ENCODE measurements at regions not wholly inside any gene's neighbourhood (a gene's known extent, or its start where the extent isn't known, plus 50 kb on each side); places are given as distances from the start of the nearest gene placed in this dataset.
"Not testable (repeated sequence)": the region's sequence is repeated elsewhere in the genome, so short reads cannot be mapped to it uniquely, and the experiment has no call there.

DNA sequence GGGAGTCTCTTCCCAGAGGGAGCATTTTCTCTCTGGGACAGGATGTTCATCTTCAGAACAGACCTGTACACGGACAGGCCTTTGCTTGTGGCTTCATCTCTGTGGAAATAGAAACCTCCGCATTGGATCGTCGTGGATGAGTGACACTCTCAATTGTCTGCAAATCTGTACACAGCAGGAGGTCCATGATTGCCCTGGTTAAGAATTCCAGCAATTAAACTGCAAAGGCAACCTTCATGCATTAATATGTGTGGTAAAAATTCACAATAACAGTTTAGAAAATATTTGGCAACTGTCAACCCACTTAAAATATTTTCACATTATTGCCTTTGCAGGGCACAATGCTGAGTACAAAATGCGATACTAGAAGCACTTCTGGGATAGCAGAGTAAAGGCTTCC lies 149.8 kb upstream of the SFSWAP start:
- no peak for FAIRE-seq
- H3K4me1 ChIP-seq (ENCODE audit: control insufficient read depth, extremely low read depth, insufficient read depth, low read length) = peaks cover 3% of the 10 kb centered on the region
- no peaks in the 10 kb centered on the region for H3K79me2 ChIP-seq (ENCODE audit: control insufficient read depth, insufficient read depth, low read length)
- no peak overlapping the region for H3K4me3 ChIP-seq (ENCODE audit: control insufficient read depth in 2 of 3, extremely low read depth in 1 of 3, insufficient read depth in 2 of 3, low read depth in 1 of 3, low read length in 3 of 3)
- no peak overlapping the region for H3K27ac ChIP-seq (ENCODE audit: control insufficient read depth, insufficient read depth, low read length)
- H3K9me1 ChIP-seq (ENCODE audit: control insufficient read depth, extremely low read depth, insufficient read depth, low read length) = no peaks in the 10 kb centered on the region
- no peak for DNase-seq (ENCODE audit: low read depth, low spot score)
- no peaks in the 10 kb centered on the region for H3K9me3 ChIP-seq (ENCODE audit: control insufficient read depth, low read depth, low read length)
- TF ChIP-seq, protein P1, sequence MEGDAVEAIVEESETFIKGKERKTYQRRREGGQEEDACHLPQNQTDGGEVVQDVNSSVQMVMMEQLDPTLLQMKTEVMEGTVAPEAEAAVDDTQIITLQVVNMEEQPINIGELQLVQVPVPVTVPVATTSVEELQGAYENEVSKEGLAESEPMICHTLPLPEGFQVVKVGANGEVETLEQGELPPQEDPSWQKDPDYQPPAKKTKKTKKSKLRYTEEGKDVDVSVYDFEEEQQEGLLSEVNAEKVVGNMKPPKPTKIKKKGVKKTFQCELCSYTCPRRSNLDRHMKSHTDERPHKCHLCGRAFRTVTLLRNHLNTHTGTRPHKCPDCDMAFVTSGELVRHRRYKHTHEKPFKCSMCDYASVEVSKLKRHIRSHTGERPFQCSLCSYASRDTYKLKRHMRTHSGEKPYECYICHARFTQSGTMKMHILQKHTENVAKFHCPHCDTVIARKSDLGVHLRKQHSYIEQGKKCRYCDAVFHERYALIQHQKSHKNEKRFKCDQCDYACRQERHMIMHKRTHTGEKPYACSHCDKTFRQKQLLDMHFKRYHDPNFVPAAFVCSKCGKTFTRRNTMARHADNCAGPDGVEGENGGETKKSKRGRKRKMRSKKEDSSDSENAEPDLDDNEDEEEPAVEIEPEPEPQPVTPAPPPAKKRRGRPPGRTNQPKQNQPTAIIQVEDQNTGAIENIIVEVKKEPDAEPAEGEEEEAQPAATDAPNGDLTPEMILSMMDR (optimal IDR thresholded peaks at IDR 0.05 in 1 of 3, IDR thresholded peaks at IDR 0.05 in 1 of 3, conservative IDR thresholded peaks at IDR 0.05 in 1 of 3; ENCODE audit: extremely low read depth in 1 of 3, insufficient read depth in 2 of 3, low read length in 3 of 3) = no peak
- TF ChIP-seq EZH2 (IDR thresholded peaks at IDR 0.05; ENCODE audit: low read length) = no peak
- no peak overlapping the region for H2AFZ ChIP-seq (ENCODE audit: control insufficient read depth, low read length)
- dilution Hi-C loops (cut with MboI; ENCODE audit: extremely low pct_ligation_motif_present, low sequenced_read_pairs) = no loop called here
- no peaks in the 10 kb centered on the region for H3K36me3 ChIP-seq (ENCODE audit: control insufficient read depth in 2 of 2, extremely low read depth in 1 of 2, insufficient read depth in 2 of 2, low read length in 2 of 2)
- H4K20me1 ChIP-seq (ENCODE audit: control insufficient read depth, extremely low read depth, insufficient read depth, low read length) = no peaks in the 10 kb centered on the region
- H3K4me2 ChIP-seq (ENCODE audit: control insufficient read depth, extremely low read depth, insufficient read depth, low read depth, low read length) = no peak overlapping the region
- H3K9ac ChIP-seq (ENCODE audit: control insufficient read depth, extremely low read depth, insufficient read depth, low read length) = no peak overlapping the region
- no peaks in the 10 kb centered on the region for H3K27me3 ChIP-seq (ENCODE audit: control insufficient read depth, extremely low read depth, insufficient read depth, low read length)

DNA sequence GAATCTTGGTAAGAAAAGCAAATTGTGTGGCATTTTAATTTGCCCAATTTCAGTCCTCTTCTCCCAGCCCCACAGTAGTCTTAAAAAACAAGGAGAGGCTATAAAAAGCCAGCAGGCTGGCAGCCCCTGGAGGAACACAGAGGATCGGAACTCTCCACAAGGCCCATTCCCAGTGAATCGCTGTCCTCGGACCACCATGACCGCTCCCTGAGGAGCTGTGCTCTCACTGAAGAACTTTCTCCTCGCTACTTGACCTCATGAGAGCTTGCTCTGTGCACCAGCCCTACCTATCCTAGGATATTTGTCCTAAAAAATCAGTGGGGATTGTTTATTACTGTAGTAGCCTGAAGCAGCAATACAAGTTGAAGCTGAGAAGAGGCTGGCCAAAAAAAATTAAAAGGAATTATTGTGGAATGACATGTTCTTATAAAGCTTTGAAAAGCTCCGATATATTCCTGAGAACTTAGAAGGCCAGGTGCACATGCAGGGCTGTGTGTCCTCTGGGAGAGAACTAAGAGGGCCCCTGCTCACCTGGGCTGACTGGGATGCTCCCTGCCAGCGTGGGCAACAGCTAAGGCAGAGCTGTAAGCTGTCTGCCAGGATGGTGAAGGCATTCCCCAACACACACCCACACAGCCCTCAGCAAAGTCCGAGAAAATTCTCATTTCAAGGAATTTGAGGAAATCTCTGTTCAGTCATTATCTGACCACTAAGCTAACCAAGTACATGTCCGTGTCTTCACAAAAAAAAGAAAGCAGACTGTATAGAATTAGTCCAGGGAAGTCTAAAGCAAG lies 148.8 kb upstream of the SFSWAP start:
- Histone ChIP-seq H3K9ac (ENCODE audit: control insufficient read depth, extremely low read depth, insufficient read depth, low read length) (no peak overlapping the region), H3K4me1 (ENCODE audit: control insufficient read depth, extremely low read depth, insufficient read depth, low read length) (no peaks in the 10 kb centered on the region), H3K9me1 (ENCODE audit: control insufficient read depth, extremely low read depth, insufficient read depth, low read length) (no peaks in the 10 kb centered on the region), H3K36me3 (ENCODE audit: control insufficient read depth in 2 of 2, extremely low read depth in 1 of 2, insufficient read depth in 2 of 2, low read length in 2 of 2) (no peaks in the 10 kb centered on the region), H4K20me1 (ENCODE audit: control insufficient read depth, extremely low read depth, insufficient read depth, low read length) (no peaks in the 10 kb centered on the region), H2AFZ (ENCODE audit: control insufficient read depth, low read length) (no peak overlapping the region), H3K4me2 (ENCODE audit: control insufficient read depth, extremely low read depth, insufficient read depth, low read depth, low read length) (no peak overlapping the region), H3K27ac (ENCODE audit: control insufficient read depth, insufficient read depth, low read length) (no peak overlapping the region), H3K9me3 (ENCODE audit: control insufficient read depth, low read depth, low read length) (no peaks in the 10 kb centered on the region), H3K79me2 (ENCODE audit: control insufficient read depth, insufficient read depth, low read length) (no peaks in the 10 kb centered on the region), H3K4me3 (ENCODE audit: control insufficient read depth in 2 of 3, extremely low read depth in 1 of 3, insufficient read depth in 2 of 3, low read depth in 1 of 3, low read length in 3 of 3) (no peak overlapping the region), H3K27me3 (ENCODE audit: control insufficient read depth, extremely low read depth, insufficient read depth, low read length) (peaks cover 6% of the 10 kb centered on the region)
- dilution Hi-C loops (cut with MboI; ENCODE audit: extremely low pct_ligation_motif_present, low sequenced_read_pairs) = no loop called here
- FAIRE-seq = no peak
- TF ChIP-seq, protein P1 (optimal IDR thresholded peaks at IDR 0.05 in 1 of 3, IDR thresholded peaks at IDR 0.05 in 1 of 3, conservative IDR thresholded peaks at IDR 0.05 in 1 of 3; ENCODE audit: extremely low read depth in 1 of 3, insufficient read depth in 2 of 3, low read length in 3 of 3) = no peak
- TF ChIP-seq EZH2 (IDR thresholded peaks at IDR 0.05; ENCODE audit: low read length) = no peak
- no peak for DNase-seq (ENCODE audit: low read depth, low spot score)

DNA sequence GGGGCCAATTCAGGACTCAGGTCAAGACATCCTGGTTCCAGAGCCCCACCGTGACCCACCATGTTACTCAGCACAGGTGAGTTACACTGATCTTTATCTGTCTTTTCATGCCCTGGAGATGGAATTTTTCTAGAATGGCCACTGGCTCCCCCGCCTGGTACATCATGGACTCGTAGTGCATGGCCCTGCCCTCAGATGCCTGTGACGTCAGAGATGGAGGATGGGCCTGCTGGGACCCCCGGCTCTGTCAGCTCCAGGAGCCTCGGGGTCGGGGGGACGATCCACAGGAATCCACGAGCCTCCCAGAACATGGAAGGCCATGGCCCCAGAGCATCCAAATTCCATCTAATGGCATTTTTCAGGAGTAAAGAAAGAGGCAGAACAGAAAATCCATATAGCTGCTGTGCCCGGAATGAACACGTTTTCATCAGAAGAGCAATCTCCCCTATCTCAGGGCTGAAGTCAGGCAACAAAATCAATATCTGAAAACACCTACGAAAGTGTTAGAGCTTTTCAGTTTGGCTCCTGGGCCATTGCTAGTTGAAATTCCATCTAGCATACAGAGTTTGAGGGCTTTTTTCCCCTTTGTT lies 146.7 kb upstream of the SFSWAP start:
- not testable (repeated sequence) for DNase-seq (ENCODE audit: low read depth, low spot score)

More for the DNA sequence above, 146.7 kb upstream of the SFSWAP start:
- H3K4me3 ChIP-seq (ENCODE audit: control insufficient read depth in 2 of 3, extremely low read depth in 1 of 3, insufficient read depth in 2 of 3, low read depth in 1 of 3, low read length in 3 of 3); dilution Hi-C loops (cut with MboI; ENCODE audit: extremely low pct_ligation_motif_present, low sequenced_read_pairs); H2AFZ ChIP-seq (ENCODE audit: control insufficient read depth, low read length); H4K20me1 ChIP-seq (ENCODE audit: control insufficient read depth, extremely low read depth, insufficient read depth, low read length); H3K27ac ChIP-seq (ENCODE audit: control insufficient read depth, insufficient read depth, low read length); H3K4me1 ChIP-seq (ENCODE audit: control insufficient read depth, extremely low read depth, insufficient read depth, low read length); H3K79me2 ChIP-seq (ENCODE audit: control insufficient read depth, insufficient read depth, low read length); H3K4me2 ChIP-seq (ENCODE audit: control insufficient read depth, extremely low read depth, insufficient read depth, low read depth, low read length); FAIRE-seq; H3K9me3 ChIP-seq (ENCODE audit: control insufficient read depth, low read depth, low read length); H3K27me3 ChIP-seq (ENCODE audit: control insufficient read depth, extremely low read depth, insufficient read depth, low read length); H3K9ac ChIP-seq (ENCODE audit: control insufficient read depth, extremely low read depth, insufficient read depth, low read length); H3K9me1 ChIP-seq (ENCODE audit: control insufficient read depth, extremely low read depth, insufficient read depth, low read length); H3K36me3 ChIP-seq (ENCODE audit: control insufficient read depth in 2 of 2, extremely low read depth in 1 of 2, insufficient read depth in 2 of 2, low read length in 2 of 2): not testable (repeated sequence)

Measured in keratinocyte (primary cell).